Smooth muscle cell of the brain vasculature (primary cell): ENCODE measurements at regions not wholly inside any gene's neighbourhood (a gene's known extent, or its start where the extent isn't known, plus 50 kb on each side); places are given as distances from the start of the nearest gene placed in this dataset.

Experiments used
- DNase-seq: peaks from one replicate; pipeline ENCODE4 v3.0.0-alpha.2; 2012; ENCODE audit warnings: low read depth, low spot score

GRCh38 chr2:45212953-45213635, 203.8 kb upstream of the SIX2 start:
- peak; percentile 47 for DNase-seq

GRCh38 chr2:45211636-45212035, 202.4 kb upstream of the SIX2 start:
- no peak for DNase-seq

- no peak for DNase-seq
Measured at GRCh38 chr2:45210462-45211195, 201.4 kb upstream of the SIX2 start.

GRCh38 chr2:45209875-45210274, 200.6 kb upstream of the SIX2 start:
- DNase-seq, result no peak

- DNase-seq, result no peak
Measured at GRCh38 chr2:45209302-45209701, 200.1 kb upstream of the SIX2 start.

GRCh38 chr2:45207101-45207500, 197.8 kb upstream of the SIX2 start:
- DNase-seq, result no peak

- DNase-seq, result no peak
Measured at GRCh38 chr2:45205985-45206384, 196.7 kb upstream of the SIX2 start.

- no peak for DNase-seq
Measured at GRCh38 chr2:45205480-45205879, 196.2 kb upstream of the SIX2 start.

- DNase-seq, result no peak
Measured at GRCh38 chr2:45203400-45203799, 194.1 kb upstream of the SIX2 start.

GRCh38 chr2:45199973-45200372, 190.7 kb upstream of the SIX2 start:
- no peak for DNase-seq

GRCh38 chr2:45195916-45196315, 186.7 kb upstream of the SIX2 start:
- no peak for DNase-seq

GRCh38 chr2:45194596-45194995, 185.3 kb upstream of the SIX2 start:
- DNase-seq, result no peak

GRCh38 chr2:45193581-45193980, 184.3 kb upstream of the SIX2 start:
- no peak for DNase-seq

GRCh38 chr2:45192991-45193390, 183.7 kb upstream of the SIX2 start:
- DNase-seq, result no peak

- no peak for DNase-seq
Measured at GRCh38 chr2:45192481-45192880, 183.2 kb upstream of the SIX2 start.

GRCh38 chr2:45191976-45192375, 182.7 kb upstream of the SIX2 start:
- no peak for DNase-seq

- DNase-seq, result no peak
Measured at GRCh38 chr2:45191146-45191863, 182.1 kb upstream of the SIX2 start.

- no peak for DNase-seq
Measured at GRCh38 chr2:45190481-45190942, 181.3 kb upstream of the SIX2 start.

GRCh38 chr2:45184606-45185005, 175.4 kb upstream of the SIX2 start:
- no peak for DNase-seq

GRCh38 chr2:45182667-45183295, 173.5 kb upstream of the SIX2 start:
- no peak for DNase-seq

GRCh38 chr2:45180779-45181178, 171.5 kb upstream of the SIX2 start:
- no peak for DNase-seq
